GM23338 (cell line): ENCODE measurements at regions not wholly inside any gene's neighbourhood (a gene's known extent, or its start where the extent isn't known, plus 50 kb on each side); places are given as distances from the start of the nearest gene placed in this dataset.

Experiments
- CTCF ChIP-seq, 2 experiments: fragments of 200-600 bp in 1 of 2; sonication (generic) in 1 of 2; conservative IDR thresholded peaks; 2 replicates each; pipeline versions ENCODE4 v1.5.1 to v1.6.1; 2016 to 2017; ENCODE audit warnings: antibody characterized with exemption in 2 of 2, low read depth in 2 of 2, mild to moderate bottlenecking in 2 of 2, moderate library complexity in 1 of 2
- ETS1 ChIP-seq: IDR thresholded peaks from 2 replicates; pipeline ENCODE4 v1.6.1; 2016; ENCODE audit warnings: antibody characterized with exemption
- JUNB ChIP-seq: IDR thresholded peaks from one replicate; pipeline ENCODE4 v1.6.1; 2016; ENCODE audit warnings: antibody characterized with exemption; ENCODE audit not compliant: unreplicated experiment
- POLR2AphosphoS5 ChIP-seq: IDR thresholded peaks from 2 replicates; pipeline ENCODE4 v1.6.1; 2016; ENCODE audit warnings: antibody characterized with exemption, low read depth
- ZNF462 ChIP-seq: fragments of 250-450 bp; sonication (Bioruptor Pico); IDR thresholded peaks from 2 replicates; pipeline ENCODE4 v1.5.0; 2020; ENCODE audit warnings: mild to moderate bottlenecking, moderate library complexity

- TF ChIP-seq ZNF462 (CRISPR knock-in tag) (no peak), POLR2AphosphoS5 (no peak), CTCF (conservative IDR thresholded peaks at IDR 0.05; ENCODE audit: low read depth in 2 of 2) (no peak), JUNB (no peak), ETS1 (no peak)
These were observed 443.0 kb downstream of the PTPRU start (continued) for GRCh38 chr1:29679316-29679715.
